Neural progenitor cell (in vitro differentiated cells): ENCODE measurements at regions not wholly inside any gene's neighbourhood (a gene's known extent, or its start where the extent isn't known, plus 50 kb on each side); places are given as distances from the start of the nearest gene placed in this dataset.

Experiments used
- DNase-seq: peaks from one replicate; pipeline ENCODE4 v3.0.0-alpha.2; 2016; ENCODE audit warnings: low spot score
- H2AFZ ChIP-seq: fragments of 200-600 bp; sonication (generic); replicated peaks from 2 replicates; pipeline ENCODE4 v1.6.1; 2016; ENCODE audit warnings: antibody characterized with exemption
- H3F3A ChIP-seq: fragments of 200-600 bp; sonication (generic); 2 replicates; pipeline ENCODE4 v1.6.1; 2016; ENCODE audit warnings: antibody characterized with exemption, low read depth
- H3K27ac ChIP-seq: fragments of 200-600 bp; sonication (generic); 2 replicates; pipeline ENCODE4 v1.5.1; 2016; ENCODE audit warnings: mild to moderate bottlenecking
- H3K27me3 ChIP-seq: fragments of 200-600 bp; sonication (generic); 2 replicates; pipeline ENCODE4 v1.6.1; 2016; ENCODE audit warnings: mild to moderate bottlenecking, moderate library complexity
- H3K36me3 ChIP-seq: fragments of 200-600 bp; sonication (generic); 2 replicates; pipeline ENCODE4 v1.5.1; 2016
- H3K4me1 ChIP-seq: fragments of 200-600 bp; sonication (generic); 2 replicates; pipeline ENCODE4 v1.6.1; 2016; ENCODE audit warnings: mixed run types
- H3K4me2 ChIP-seq: fragments of 200-600 bp; sonication (generic); 2 replicates; pipeline ENCODE4 v1.6.1; 2016
- H3K4me3 ChIP-seq: fragments of 200-600 bp; sonication (generic); 2 replicates; pipeline ENCODE4 v1.5.1; 2016
- H3K79me2 ChIP-seq: fragments of 200-600 bp; sonication (generic); 2 replicates; pipeline ENCODE4 v1.6.1; 2016; ENCODE audit warnings: low read depth
- H3K9ac ChIP-seq: fragments of 200-600 bp; sonication (generic); 2 replicates; pipeline ENCODE4 v1.6.1; 2016
- H3K9me3 ChIP-seq: fragments of 200-600 bp; sonication (generic); 2 replicates; pipeline ENCODE4 v1.5.1; 2016; ENCODE audit warnings: low read depth
- H4K20me1 ChIP-seq: fragments of 200-600 bp; sonication (generic); 2 replicates; pipeline ENCODE4 v1.6.1; 2016; ENCODE audit warnings: low read depth
- H3K27ac Mint-ChIP-seq: 3 replicates; pipeline ENCODE4 v1.8.0; 2021; ENCODE audit warnings: mixed read lengths
- H3K27me3 Mint-ChIP-seq: 2 replicates; pipeline ENCODE4 v1.8.0; 2022; ENCODE audit warnings: low read depth, mild to moderate bottlenecking, inconsistent platforms, moderate library complexity, mixed read lengths; ENCODE audit not compliant: insufficient read depth
- H3K36me3 Mint-ChIP-seq: 3 replicates; pipeline ENCODE4 v1.8.0; 2021; ENCODE audit warnings: mixed read lengths
- H3K4me1 Mint-ChIP-seq: 3 replicates; pipeline ENCODE4 v1.8.0; 2021; ENCODE audit warnings: mixed read lengths
- H3K4me3 Mint-ChIP-seq: 3 replicates; pipeline ENCODE4 v1.8.0; 2021; ENCODE audit warnings: mild to moderate bottlenecking, moderate library complexity, mixed read lengths
- H3K9me3 Mint-ChIP-seq: 3 replicates; pipeline ENCODE4 v1.8.0; 2020; ENCODE audit warnings: mixed read lengths
- CTCF ChIP-seq: fragments of 200-600 bp; sonication (generic); IDR thresholded peaks from 2 replicates; pipeline ENCODE4 v1.5.1; 2017; ENCODE audit warnings: antibody characterized with exemption, mild to moderate bottlenecking
- EZH2 ChIP-seq: fragments of 200-600 bp; sonication (generic); IDR thresholded peaks from 2 replicates; pipeline ENCODE4 v1.6.1; 2017; ENCODE audit warnings: antibody characterized with exemption, mild to moderate bottlenecking, moderate library complexity
- EZH2phosphoT487 ChIP-seq: fragments of 200-600 bp; sonication (generic); IDR thresholded peaks from 2 replicates; pipeline ENCODE4 v1.6.1; 2017; ENCODE audit warnings: antibody characterized with exemption

DNA sequence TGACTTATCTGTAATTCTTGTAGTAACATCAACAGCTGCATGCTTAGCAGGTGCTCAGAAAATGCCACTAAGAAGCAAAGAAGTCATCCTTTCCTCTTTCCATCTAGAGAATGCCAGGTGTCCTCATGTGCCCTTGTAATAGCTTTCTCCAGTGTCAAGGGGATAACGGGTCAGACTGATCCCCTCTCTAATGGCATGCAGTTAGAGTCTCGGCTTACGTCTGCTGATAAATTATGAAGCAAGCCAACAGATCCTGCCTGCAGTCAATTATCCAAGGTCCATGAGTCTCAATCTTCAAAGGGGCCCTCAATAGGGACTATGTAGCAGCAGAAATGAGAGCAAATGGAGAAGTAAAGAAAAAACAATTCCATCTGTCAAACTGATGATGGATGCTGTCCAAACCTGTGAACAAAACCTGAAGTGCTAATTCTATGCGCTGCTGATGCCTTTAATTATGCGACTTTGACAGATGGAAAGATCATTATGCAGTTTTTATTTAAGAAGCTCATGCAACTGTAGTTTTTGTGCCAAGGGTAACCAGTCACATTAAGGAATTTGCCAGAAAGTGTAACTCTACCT lies 162.8 kb upstream of the PEX5L start:
- no peak overlapping the region for H3K4me3 ChIP-seq
- H3K4me1 ChIP-seq: peaks cover 6% of the 10 kb centered on the region
- no peaks in the 10 kb centered on the region for H3K36me3 Mint-ChIP-seq
- no peak for TF ChIP-seq EZH2
- TF ChIP-seq EZH2phosphoT487: no peak
- TF ChIP-seq CTCF: no peak
- no peak overlapping the region for H3K9ac ChIP-seq
- no peak overlapping the region for H3K27ac ChIP-seq
- H3K79me2 ChIP-seq: no peaks in the 10 kb centered on the region
- H3K4me1 Mint-ChIP-seq: no peaks in the 10 kb centered on the region
- no peaks in the 10 kb centered on the region for H3F3A ChIP-seq
- no peaks in the 10 kb centered on the region for H3K27me3 Mint-ChIP-seq
- no peaks in the 10 kb centered on the region for H3K9me3 Mint-ChIP-seq
- no peak overlapping the region for H2AFZ ChIP-seq
- no peaks in the 10 kb centered on the region for H3K36me3 ChIP-seq
- H3K4me2 ChIP-seq: no peak overlapping the region
- no peaks in the 10 kb centered on the region for H3K9me3 ChIP-seq
- no peak for DNase-seq
- no peak overlapping the region for H3K27ac Mint-ChIP-seq
- no peak overlapping the region for H3K4me3 Mint-ChIP-seq
- no peaks in the 10 kb centered on the region for H3K27me3 ChIP-seq
- H4K20me1 ChIP-seq: no peaks in the 10 kb centered on the region

- no peak overlapping the region for H3K27ac Mint-ChIP-seq
- TF ChIP-seq EZH2phosphoT487 (no peak), CTCF (no peak), EZH2 (no peak)
- no peaks in the 10 kb centered on the region for H4K20me1 ChIP-seq
Observed at GRCh38 chr3:180215866-180216265, 179.1 kb upstream of the PEX5L start.

DNA sequence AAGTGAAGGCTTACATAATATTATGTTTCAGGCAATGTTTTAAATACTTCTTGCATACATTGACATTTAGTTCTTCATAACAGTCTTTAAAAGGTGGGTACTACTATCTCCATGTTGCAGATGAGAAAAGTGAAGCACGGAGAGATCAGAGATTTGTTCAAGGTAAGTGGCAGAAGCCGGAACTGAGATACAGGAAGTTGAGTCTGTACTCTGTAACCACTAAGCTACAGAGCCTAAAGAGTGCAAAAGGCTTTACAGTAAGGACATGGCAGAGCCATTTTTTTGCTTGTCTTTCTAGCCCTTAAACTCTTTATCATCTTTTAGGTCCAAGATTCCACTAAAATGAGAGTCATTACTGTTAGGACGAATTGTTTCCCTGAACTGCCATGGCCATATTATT lies 186.5 kb upstream of the PEX5L start:
- no peaks in the 10 kb centered on the region for H3K4me1 ChIP-seq
- DNase-seq: no peak
- Mint-ChIP-seq H3K27me3 (peaks cover 2% of the 10 kb centered on the region), H3K36me3 (no peaks in the 10 kb centered on the region), H3K4me1 (no peaks in the 10 kb centered on the region), H3K4me3 (no peak overlapping the region), H3K27ac (no peak overlapping the region), H3K9me3 (peaks cover 22% of the 10 kb centered on the region)
- no peaks in the 10 kb centered on the region for H3K79me2 ChIP-seq
- no peak overlapping the region for H3K27ac ChIP-seq
- H3K4me3 ChIP-seq: no peak overlapping the region
- H4K20me1 ChIP-seq: no peaks in the 10 kb centered on the region
- TF ChIP-seq EZH2phosphoT487: no peak
- no peak for TF ChIP-seq CTCF
- TF ChIP-seq EZH2: no peak
- H3F3A ChIP-seq: no peaks in the 10 kb centered on the region
- no peak overlapping the region for H3K4me2 ChIP-seq
- H3K9ac ChIP-seq: no peak overlapping the region
- H3K9me3 ChIP-seq: peaks cover 5% of the 10 kb centered on the region
- H2AFZ ChIP-seq: no peak overlapping the region
- no peaks in the 10 kb centered on the region for H3K36me3 ChIP-seq
- no peaks in the 10 kb centered on the region for H3K27me3 ChIP-seq

More at GRCh38 chr3:180215866-180216265, 179.1 kb upstream of the PEX5L start:
- H3K4me1 ChIP-seq: no peaks in the 10 kb centered on the region
- no peak overlapping the region for H2AFZ ChIP-seq
- H3K4me3 ChIP-seq: no peak overlapping the region
- H3K27me3 ChIP-seq: no peaks in the 10 kb centered on the region
- no peaks in the 10 kb centered on the region for H3K79me2 ChIP-seq
- H3K9me3 ChIP-seq: peaks cover 5% of the 10 kb centered on the region
- no peak overlapping the region for H3K4me3 Mint-ChIP-seq
- DNase-seq: no peak
- H3K36me3 Mint-ChIP-seq: no peaks in the 10 kb centered on the region
- H3F3A ChIP-seq: no peaks in the 10 kb centered on the region
- H3K36me3 ChIP-seq: no peaks in the 10 kb centered on the region
- H3K27ac ChIP-seq: no peak overlapping the region
- no peak overlapping the region for H3K4me2 ChIP-seq
- no peak overlapping the region for H3K9ac ChIP-seq
- peaks cover 7% of the 10 kb centered on the region for H3K9me3 Mint-ChIP-seq
- no peaks in the 10 kb centered on the region for H3K4me1 Mint-ChIP-seq
- no peaks in the 10 kb centered on the region for H3K27me3 Mint-ChIP-seq
